COLO668 (cell line): ENCODE measurements at regions not wholly inside any gene's neighbourhood (a gene's known extent, or its start where the extent isn't known, plus 50 kb on each side); places are given as distances from the start of the nearest gene placed in this dataset.

Experiments used
- DNase-seq: peaks from one replicate; lab custom pipeline; 2025; ENCODE audit not compliant: unreplicated experiment; lab: John Stamatoyannopoulos, UW

GRCh38 chr5:58156973-58157701, 302.7 kb downstream of the PLK2 start:
- DNase-seq, result no peak

DNA sequence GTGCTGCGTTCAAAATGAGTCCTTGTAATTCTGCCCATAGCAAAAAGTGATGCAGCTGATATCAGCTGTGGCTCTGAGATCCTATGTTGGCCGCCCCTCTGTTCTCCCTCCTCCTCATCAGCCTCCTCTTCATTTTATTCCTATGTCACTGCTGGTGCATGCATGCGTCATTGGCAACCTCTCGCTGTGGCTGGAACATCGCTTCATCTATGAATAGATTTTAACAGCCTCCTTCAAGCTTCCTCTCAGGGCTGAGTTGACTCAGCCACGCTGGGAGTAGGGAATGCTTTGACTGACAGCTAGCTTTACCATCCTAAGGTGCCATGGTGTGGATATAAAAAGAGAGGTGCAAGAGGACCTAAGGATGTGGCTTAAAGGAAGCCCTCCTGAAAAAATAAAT, 303.5 kb downstream of the PLK2 start:
- DNase-seq, result no peak

DNA sequence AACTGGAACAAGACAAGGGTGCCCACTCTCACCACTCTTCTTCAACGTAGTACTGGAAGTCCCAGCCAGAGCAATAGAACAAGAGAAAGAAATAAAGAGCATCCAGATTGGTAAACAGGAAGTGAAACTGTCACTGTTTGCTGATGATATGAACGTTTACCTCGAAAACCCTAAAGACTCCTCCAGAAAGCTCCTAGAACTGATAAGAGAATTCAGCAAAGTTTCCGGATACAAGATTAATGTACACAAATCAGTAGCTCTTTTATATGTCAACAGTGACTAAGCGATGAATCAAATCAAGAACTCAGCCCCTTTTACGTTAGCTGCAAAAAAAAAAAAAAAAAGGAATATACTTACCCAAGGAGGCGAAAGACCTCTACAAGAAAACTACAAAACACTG, 306.6 kb downstream of the PLK2 start:
- DNase-seq, result no peak

GRCh38 chr5:58151414-58151813, 308.5 kb downstream of the PLK2 start:
- DNase-seq, result no peak

DNA sequence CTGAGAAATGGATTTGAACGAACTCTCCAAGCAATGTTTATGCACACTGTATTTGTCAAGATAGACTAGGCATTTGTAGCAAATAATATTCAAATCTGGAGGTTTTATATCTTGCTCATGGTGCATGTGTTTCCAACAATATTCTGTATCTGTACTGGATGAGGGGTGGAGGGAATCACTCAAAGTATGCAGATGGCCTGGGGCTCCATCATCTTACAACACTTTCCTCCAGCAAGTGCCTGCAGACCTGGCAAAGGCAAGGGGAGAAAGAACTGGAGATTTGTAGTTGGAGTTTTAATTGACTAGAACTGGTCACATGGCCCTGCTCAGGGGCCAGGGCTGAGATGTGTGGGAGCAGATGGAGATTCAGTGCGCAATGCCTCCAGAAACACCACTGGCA, 309.0 kb downstream of the PLK2 start:
- no peak for DNase-seq

DNA sequence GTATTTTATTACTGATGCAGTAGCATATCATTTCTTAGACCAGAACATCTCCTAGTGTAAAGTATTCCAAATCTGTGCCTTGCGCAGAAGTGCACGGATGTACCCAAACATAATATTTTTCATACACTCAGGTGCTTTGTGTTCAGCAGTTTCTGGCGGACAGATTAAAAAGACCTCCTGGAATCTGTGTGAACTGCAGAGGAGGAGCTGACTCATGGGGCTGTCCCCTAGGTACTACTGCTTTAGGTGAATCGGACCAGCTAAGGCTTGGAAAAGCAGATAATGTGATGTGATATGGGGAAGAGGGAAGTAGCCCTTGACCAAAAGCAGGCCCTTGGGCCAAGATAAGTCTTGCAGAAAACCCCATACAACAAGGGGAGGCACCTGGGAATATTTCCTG, 310.1 kb downstream of the PLK2 start:
- no peak for DNase-seq

- DNase-seq, result no peak
Measured at GRCh38 chr5:58149345-58149744, 310.5 kb downstream of the PLK2 start.

- DNase-seq, result no peak
Measured at GRCh38 chr5:58148254-58148775, 311.6 kb downstream of the PLK2 start.

GRCh38 chr5:58145397-58145934, 314.4 kb downstream of the PLK2 start:
- no peak for DNase-seq

DNA sequence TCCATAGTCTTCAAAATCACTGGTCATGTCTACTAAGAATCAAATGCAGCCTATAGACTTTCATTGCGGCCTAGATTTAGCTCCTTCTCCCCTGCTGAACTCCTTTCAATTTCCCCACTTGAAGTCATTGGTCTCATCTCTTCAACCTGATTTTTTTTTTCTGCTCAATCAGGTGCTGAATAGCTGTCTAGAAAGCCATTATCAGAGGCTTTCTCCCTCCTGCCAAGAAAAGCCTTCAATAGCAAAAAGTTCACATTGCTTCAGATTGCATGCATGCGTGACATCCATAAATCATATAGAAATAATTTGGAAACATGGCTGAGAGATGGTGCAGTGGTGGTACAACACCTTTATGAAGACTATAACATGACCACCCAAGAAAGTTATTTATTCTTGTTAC, 316.2 kb downstream of the PLK2 start:
- no peak for DNase-seq

DNA sequence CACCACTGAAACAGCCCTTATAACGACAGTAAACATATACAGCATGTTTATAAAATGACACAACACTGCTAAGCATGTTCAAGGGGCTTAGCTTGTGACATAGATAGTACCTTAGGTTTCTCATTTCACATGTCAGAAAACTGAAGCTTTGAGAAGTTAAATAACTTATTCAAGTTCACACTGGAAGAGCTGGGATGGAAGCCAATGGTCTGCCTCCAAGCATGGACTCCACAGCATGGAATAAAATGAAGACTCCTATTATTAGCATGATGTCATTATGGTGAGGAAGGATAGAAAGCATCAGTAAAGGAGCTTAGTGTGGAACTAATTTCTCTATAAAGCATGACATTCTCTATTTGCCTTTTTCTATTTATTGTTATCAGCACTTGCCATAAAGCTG, 316.7 kb downstream of the PLK2 start:
- no peak for DNase-seq

GRCh38 chr5:58138791-58139190, 321.1 kb downstream of the PLK2 start:
- DNase-seq, result no peak

GRCh38 chr5:58136406-58136805, 323.5 kb downstream of the PLK2 start:
- DNase-seq, result no peak

DNA sequence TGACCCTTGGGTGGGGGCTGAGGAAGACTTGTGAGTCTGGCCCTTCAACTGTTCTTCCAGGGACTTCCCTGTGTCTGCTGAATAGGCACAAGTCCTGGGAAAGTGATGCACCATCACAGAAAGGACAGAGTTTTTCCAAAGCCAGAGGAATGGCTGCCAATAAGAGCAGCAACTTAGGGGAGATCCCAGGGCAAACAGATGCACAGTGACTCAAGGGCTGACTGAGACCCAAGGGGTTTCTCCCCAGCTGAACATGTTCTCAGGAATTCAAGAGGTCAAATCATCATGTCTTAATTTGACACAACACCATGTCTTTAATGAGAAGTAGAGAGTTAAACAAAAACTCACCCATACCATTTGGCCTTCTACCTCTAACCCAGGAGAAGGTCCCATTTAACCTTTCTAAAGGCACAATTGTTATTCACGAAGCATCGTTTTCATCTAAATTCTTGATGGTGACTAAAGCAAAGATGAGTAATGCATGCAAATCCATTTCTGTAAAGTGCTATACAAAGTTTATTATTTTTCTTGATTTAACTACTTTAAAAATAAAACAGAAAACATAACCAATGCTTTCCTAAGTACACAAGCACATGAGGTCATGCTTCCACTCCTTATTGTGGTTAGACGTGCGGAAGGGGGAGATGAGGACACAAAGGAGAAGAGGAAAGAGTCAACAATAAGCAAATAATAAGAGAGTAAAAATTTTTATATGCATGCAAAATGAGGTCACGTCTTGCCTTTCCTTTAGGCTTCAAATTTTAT, 324.1 kb downstream of the PLK2 start:
- DNase-seq, result no peak

- DNase-seq, result no peak
Measured at GRCh38 chr5:58133631-58134296, 326.1 kb downstream of the PLK2 start.

DNA sequence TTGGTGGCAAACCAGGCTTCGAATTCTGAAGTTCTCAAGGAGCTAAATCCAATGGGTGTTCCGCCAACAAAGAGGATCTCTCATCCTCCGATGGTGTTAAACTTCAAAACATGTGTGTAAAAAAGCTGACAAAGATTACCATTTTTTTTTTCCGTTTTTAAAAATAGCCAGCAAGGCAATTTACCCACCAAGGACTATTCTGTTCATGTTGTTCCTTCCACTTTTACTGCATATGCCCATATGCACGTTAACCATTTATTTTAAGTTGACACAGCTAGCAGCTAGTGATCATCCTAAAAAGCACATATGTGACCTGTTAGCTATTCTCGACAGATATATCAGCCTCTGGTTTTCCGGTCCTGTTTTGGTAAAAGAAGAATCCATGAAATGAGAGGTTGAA, 326.7 kb downstream of the PLK2 start:
- DNase-seq, result no peak

DNA sequence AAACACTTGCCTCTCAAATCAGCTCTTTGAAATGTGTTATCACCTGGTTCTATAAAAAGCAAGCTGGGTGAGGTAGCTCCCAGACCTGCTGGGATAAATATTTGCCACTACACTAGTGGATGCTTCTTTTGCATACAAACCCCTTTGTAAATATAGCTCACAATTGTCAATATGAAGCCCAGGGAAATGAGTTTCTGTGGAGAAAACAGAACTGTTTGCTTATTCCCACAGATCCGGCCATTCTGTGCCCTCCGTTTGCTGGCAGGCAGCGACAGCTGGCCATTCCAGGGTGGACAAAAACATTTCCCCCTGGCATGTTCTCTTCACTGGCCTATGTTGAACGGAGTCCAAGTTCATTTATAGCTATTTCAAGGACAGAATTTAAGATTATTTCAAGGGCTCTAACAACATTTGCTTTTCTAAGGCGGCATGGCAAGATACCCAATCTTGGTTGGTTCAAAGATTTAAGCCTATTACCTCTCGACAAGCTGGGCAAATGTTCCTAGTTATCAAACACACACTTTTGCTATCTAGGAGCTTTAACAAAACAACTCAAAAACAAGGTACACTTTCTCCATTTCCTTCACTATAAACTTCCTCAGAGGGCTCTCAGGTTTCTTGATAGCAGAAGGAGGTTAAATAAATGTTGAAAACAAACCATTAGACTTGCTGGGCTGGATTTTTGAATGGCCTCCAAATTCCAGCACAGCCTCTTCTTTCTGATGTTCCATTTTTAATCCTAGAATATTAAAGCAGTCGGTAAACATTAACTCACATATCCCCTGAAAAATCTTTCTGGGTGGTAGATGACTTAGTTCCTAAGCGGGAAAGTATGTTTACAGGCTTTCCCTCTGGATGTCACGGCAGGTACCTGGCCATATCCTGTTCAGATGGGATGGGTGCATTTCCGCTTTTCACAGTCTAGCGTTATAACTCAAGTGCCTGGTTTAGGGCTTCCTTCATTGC, 332.3 kb downstream of the PLK2 start:
- peak; percentile 23 for DNase-seq

DNA sequence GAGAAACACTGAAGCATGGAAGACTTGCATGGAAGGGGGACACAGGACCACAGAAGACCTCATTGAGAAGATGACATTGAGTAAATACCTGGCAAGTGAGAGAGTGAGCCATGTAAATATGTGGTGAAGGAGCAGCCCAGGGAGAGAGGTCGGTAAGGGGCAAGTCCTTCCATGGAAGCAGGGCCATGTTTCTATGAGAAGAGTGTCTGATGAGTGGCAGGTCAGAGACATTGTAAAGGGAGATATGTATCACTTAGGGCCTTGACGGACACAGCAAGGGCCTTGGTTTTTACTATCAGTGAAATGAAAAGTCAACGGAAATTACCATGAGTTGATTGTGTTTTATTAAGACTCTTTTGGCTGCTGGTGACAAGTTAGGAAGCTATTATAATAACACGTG, 336.4 kb downstream of the PLK2 start:
- no peak for DNase-seq

GRCh38 chr5:58122848-58123392, 337.0 kb downstream of the PLK2 start:
- no peak for DNase-seq

DNA sequence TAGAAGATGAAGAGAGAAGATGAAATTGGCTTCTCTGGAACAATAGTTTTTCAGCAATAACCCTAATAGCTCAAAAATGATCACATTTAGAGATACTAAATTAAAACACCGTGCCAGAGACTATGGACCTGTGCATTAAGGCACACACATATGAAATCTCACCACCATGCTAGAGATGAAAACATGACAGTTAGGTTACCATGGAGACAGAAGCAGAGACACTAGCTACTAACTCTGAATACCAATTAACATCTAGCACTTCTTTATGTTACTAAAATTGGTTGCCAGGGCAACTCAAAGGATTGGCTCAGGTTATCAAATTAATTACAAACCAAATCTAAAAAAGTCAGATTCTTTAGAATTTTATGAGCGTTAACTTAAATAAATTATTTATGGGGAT, 337.7 kb downstream of the PLK2 start:
- no peak for DNase-seq
